ENCODE measurements at regions not wholly inside any gene's neighbourhood (a gene's known extent, or its start where the extent isn't known, plus 50 kb on each side); places are given as distances from the start of the nearest gene placed in this dataset.

GRCh38 chr15:93664213-93664956 is 567.0 kb upstream of the MCTP2 start:
- BruUV-seq (replicated peaks): no TSS peak
- Mint-ChIP-seq H3K4me3 (ENCODE audit: low read depth, unreplicated experiment) (no peak overlapping the region), H3K27me3 (ENCODE audit: unreplicated experiment) (no peaks in the 10 kb centered on the region), H3K4me1 (ENCODE audit: low read depth, unreplicated experiment) (no peaks in the 10 kb centered on the region), H3K27ac (ENCODE audit: unreplicated experiment) (no peak overlapping the region), H3K36me3 (ENCODE audit: insufficient read depth, unreplicated experiment) (no peaks in the 10 kb centered on the region), H3K9me3 (ENCODE audit: low read depth, unreplicated experiment) (peaks cover 13% of the 10 kb centered on the region)
- CTCF ChIA-PET: no interaction called here
- TF ChIP-seq CTCF (IDR thresholded peaks at IDR 0.05; ENCODE audit: unreplicated experiment): no peak
- DNase-seq: no peak
- intact Hi-C loops (cut with micrococcal nuclease; ENCODE audit: unreplicated experiment): no loop called here

- CTCF ChIA-PET: no interaction called here
- no TSS peak for BruUV-seq (replicated peaks)
- Mint-ChIP-seq H3K27me3 (ENCODE audit: unreplicated experiment) (no peaks in the 10 kb centered on the region), H3K4me1 (ENCODE audit: low read depth, unreplicated experiment) (no peaks in the 10 kb centered on the region), H3K9me3 (ENCODE audit: low read depth, unreplicated experiment) (peaks cover 17% of the 10 kb centered on the region), H3K4me3 (ENCODE audit: low read depth, unreplicated experiment) (no peak overlapping the region), H3K27ac (ENCODE audit: unreplicated experiment) (no peak overlapping the region), H3K36me3 (ENCODE audit: insufficient read depth, unreplicated experiment) (no peaks in the 10 kb centered on the region)
- DNase-seq: no peak
- no peak for TF ChIP-seq CTCF (IDR thresholded peaks at IDR 0.05; ENCODE audit: unreplicated experiment)
- intact Hi-C loops (cut with micrococcal nuclease; ENCODE audit: unreplicated experiment): no loop called here
Observed at GRCh38 chr15:93662162-93662885, 569.0 kb upstream of the MCTP2 start.

GRCh38 chr15:93658026-93658816 is 569.2 kb upstream of the RGMA start:
- no peak for DNase-seq
- Mint-ChIP-seq H3K36me3 (ENCODE audit: insufficient read depth, unreplicated experiment) (no peaks in the 10 kb centered on the region), H3K4me1 (ENCODE audit: low read depth, unreplicated experiment) (no peaks in the 10 kb centered on the region), H3K9me3 (ENCODE audit: low read depth, unreplicated experiment) (peaks cover 21% of the 10 kb centered on the region), H3K4me3 (ENCODE audit: low read depth, unreplicated experiment) (no peak overlapping the region), H3K27ac (ENCODE audit: unreplicated experiment) (no peak overlapping the region), H3K27me3 (ENCODE audit: unreplicated experiment) (no peaks in the 10 kb centered on the region)
- TF ChIP-seq CTCF (IDR thresholded peaks at IDR 0.05; ENCODE audit: unreplicated experiment): no peak
- BruUV-seq (replicated peaks): no TSS peak
- intact Hi-C loops (cut with micrococcal nuclease; ENCODE audit: unreplicated experiment): no loop called here
- CTCF ChIA-PET: no interaction called here

GRCh38 chr15:93656041-93656440 is 567.0 kb upstream of the RGMA start:
- CTCF ChIA-PET: no interaction called here
- DNase-seq: no peak
- intact Hi-C loops (cut with micrococcal nuclease; ENCODE audit: unreplicated experiment): no loop called here
- BruUV-seq (replicated peaks): no TSS peak
- Mint-ChIP-seq H3K27me3 (ENCODE audit: unreplicated experiment) (no peaks in the 10 kb centered on the region), H3K27ac (ENCODE audit: unreplicated experiment) (no peak overlapping the region), H3K4me3 (ENCODE audit: low read depth, unreplicated experiment) (no peak overlapping the region), H3K36me3 (ENCODE audit: insufficient read depth, unreplicated experiment) (no peaks in the 10 kb centered on the region), H3K9me3 (ENCODE audit: low read depth, unreplicated experiment) (peaks cover 21% of the 10 kb centered on the region), H3K4me1 (ENCODE audit: low read depth, unreplicated experiment) (no peaks in the 10 kb centered on the region)
- TF ChIP-seq CTCF (IDR thresholded peaks at IDR 0.05; ENCODE audit: unreplicated experiment): no peak
